NOMO-1 (cell line): ENCODE measurements at regions not wholly inside any gene's neighbourhood (a gene's known extent, or its start where the extent isn't known, plus 50 kb on each side); places are given as distances from the start of the nearest gene placed in this dataset.
"Not testable (repeated sequence)": the region's sequence is repeated elsewhere in the genome, so short reads cannot be mapped to it uniquely, and the experiment has no call there.

ENCODE experiments used
- DNase-seq, 2 experiments: peaks; one replicate each; lab custom pipeline; 2025; ENCODE audit not compliant: unreplicated experiment in 2 of 2; lab: John Stamatoyannopoulos, UW

DNA sequence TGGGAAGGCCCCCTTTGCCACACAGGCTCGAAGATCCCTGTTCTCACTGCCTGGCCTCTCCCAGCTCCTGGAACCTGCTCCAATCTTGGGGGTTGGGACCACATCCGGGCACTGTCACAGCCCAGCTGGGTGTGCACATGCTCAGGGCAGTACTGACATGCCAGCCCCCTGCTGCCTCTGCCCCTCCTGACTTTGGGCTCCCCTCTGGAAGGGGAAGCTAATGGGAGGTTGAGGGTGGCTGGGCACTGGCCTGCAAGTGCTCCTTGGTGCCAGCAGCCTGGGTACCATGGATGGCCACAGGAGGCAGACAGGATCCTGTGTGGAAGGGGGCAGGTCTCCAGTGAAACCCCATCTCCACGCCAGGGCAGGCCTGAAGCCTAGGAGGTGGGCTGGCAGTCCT lies 126.1 kb upstream of the NOL4 start:
- no peak for DNase-seq

DNA sequence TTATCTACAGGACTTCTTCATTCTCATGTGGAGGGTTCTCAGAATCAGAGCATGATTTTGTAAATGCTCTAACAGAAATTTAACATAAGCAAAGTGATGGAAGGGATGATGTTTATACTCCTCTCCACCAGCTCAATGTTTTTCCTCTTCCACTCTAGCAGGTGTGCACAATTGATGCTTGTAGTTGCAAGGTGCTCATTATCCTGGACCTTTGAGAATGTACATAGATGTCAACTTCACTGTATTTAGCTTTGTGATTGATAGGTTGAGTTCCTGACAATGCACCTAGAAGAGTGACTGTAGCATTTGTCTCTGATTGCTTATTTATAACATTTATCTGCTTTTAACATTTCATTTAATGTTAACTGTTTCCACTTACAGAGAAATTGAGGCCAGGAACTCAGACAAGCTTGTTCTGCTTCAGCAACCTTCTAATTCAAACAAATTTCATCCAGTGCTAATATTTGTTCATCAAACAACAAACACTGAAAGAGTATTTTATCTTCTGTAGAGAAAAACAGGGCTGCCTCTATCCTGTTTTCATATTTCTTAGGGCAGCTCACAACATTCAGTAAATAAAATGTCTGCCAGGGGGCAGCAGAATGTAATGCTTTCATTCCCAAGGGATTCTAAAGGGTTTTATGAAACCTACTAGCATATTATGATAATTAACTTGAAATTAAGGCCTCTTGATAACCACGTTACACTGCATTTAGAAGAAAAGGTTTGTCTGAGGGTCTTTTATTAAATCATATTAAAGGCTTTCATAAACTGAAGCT lies 127.9 kb upstream of the NOL4 start:
- DNase-seq: no peak

- DNase-seq: no peak
Measured at GRCh38 chr18:34354351-34354750, 129.6 kb upstream of the NOL4 start.

GRCh38 chr18:34357944-34358580 lies 133.3 kb upstream of the NOL4 start:
- DNase-seq: no peak

DNA sequence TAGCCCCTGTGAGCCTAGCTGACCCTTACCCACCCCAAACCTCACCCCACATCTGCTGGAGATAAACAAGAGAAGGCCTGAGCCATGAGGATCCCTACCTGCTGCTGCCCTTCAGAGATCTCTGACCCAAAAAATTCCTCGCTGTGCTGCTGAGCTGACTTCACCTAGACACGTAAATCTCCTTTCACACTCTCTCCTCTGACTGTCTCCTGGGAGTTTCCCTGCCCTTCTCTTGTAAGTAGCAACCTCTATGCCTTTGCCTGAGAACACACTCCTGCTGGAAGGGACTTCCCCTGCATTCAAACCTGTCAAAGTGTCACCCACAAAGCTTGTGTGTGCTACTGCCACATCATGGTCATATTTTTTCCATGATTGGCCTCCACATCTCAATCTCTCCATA lies 134.2 kb upstream of the NOL4 start:
- no peak for DNase-seq

- DNase-seq: no peak
Measured at GRCh38 chr18:34364699-34365098, 140.0 kb upstream of the NOL4 start.

GRCh38 chr18:34370704-34371395 lies 146.1 kb upstream of the NOL4 start:
- no peak for DNase-seq

DNA sequence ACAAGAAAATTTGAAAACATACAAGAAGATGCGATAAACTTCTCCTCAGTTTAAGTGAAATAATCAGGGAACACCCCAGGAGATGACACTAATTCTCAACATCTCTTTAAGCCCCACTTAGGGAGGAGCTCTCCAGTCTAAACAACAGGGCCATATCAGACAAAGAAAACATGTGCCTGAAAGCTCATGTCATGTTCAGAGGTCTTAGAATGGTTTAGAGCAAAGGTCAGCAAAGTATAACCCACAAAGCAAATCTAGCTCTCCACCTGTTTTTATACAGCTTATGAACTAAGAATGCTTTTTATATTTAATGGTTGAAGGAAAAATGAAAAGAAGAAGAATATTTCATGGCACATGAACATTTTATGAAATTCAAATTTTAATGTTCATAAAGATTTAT lies 155.6 kb upstream of the NOL4 start:
- no peak for DNase-seq

- DNase-seq: no peak
Measured at GRCh38 chr18:34385311-34385710, 160.6 kb upstream of the NOL4 start.

DNA sequence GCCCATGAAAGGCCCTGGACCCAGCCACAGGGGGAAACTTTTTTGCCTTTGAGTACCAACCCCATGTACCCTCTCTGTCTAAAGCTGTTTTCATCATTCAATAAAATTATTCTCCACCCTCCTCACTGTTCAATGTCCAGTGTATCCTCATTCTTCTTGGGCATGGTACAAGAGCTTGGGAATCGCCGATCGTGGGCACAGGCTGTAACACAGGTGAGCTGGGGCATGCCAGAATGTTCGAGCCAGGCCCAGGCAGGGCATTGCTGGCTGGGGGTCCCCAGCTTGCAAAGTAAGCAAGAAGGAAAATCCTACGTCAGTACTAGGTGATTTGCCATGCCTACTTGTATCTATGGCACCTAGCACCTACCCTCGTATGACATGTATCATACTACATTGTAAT lies 162.1 kb upstream of the NOL4 start:
- DNase-seq: no peak

- no peak for DNase-seq
Measured at GRCh38 chr18:34397286-34397896, 172.7 kb upstream of the NOL4 start.

GRCh38 chr18:34399892-34400291 lies 175.2 kb upstream of the NOL4 start:
- DNase-seq: no peak

DNA sequence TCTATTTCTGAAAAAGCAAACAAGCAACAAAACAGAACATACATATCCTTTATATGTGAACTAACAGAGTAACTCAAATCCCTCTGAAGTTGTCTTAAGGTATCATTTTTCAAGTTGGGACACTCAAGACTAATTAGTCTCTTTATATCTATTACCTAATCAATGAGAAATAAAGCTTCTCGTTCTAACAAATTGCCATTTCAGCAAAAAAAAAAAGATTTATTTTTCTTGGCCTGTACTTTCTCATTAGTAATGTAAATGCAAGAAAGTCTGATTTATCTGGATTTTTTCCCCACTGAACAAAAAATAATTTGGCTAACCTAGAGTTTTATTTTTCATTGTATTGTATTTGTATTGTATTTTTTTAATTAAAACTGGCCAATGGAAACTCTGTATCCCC lies 176.1 kb upstream of the NOL4 start:
- DNase-seq: no peak

- DNase-seq: no peak
Measured at GRCh38 chr18:34401775-34402174, 177.1 kb upstream of the NOL4 start.

- not testable (repeated sequence) for DNase-seq
Measured at GRCh38 chr18:34407471-34407870, 182.8 kb upstream of the NOL4 start.

- no peak for DNase-seq
Measured at GRCh38 chr18:34411952-34412351, 187.2 kb upstream of the NOL4 start.

DNA sequence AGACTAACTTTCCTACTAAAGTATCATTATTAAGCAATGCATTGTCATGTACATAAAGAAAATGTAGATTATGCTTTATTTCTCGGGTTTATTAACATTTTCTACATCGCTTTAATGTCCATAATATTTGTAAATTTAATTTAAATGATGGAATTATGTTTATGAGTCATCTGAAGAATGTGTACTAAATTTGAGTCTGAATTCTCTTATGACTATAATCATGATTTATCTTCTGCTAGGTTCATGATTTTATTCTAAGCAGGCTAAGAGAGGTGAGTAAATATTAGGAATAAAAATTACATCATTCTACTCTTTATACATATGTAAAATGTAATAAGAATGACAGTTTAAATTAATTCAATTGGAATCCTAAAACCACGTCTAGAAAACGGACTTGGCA lies 206.3 kb upstream of the NOL4 start:
- no peak for DNase-seq

DNA sequence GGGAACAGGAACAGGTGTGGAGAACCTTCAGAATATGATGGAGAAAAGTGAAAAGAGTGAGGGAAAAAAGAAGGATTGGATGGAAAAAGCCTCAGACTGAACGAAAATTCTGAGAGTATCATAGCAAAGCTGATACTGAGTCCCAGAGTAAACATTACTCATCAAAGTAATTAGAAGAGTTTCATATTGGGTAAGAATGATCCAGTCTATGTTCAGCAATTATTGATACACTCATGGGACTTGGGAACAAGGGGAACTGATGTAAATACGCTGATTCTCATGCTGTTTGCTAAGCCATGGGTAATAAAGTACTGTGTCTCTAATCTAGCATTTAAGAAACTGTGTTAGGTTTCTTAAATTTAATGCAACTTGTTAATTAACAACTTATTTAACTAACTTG lies 219.9 kb upstream of the NOL4 start:
- DNase-seq: no peak

DNA sequence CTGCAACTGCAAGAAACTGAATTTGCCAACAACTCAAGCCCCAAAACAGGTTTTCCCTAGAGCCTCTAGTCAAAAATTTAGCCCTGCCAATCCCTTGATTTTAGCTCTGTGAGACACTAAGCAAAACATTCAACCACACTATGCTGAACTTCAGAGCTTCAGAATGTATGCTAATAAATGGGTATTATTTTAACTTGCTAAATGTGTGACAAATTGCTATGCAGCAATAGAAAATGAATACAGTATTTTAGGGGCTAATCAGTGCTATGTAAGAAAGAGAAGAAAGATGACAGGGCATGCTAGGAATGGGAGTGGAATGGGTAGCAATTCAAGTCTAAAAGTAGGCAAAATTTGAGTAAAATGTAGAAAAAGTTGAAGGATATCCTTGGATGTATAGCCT lies 223.9 kb upstream of the NOL4 start:
- DNase-seq: no peak

- DNase-seq: no peak
Measured at GRCh38 chr18:34457761-34458160, 233.0 kb upstream of the NOL4 start.

- no peak for DNase-seq
Measured at GRCh38 chr18:34458410-34458977, 233.8 kb upstream of the NOL4 start.
